K562 (cell line): ENCODE measurements at regions not wholly inside any gene's neighbourhood (a gene's known extent, or its start where the extent isn't known, plus 50 kb on each side); places are given as distances from the start of the nearest gene placed in this dataset.

Source experiments
- ATAC-seq: fragments of 200-7000 bp; cut with Tn5 transposase; 3 replicates; pipeline ENCODE4 v1.9.1; 2020; ENCODE audit warnings: moderate library complexity
- BruUV-seq: library from RNA; stranded (reverse); fragments of 400-500 nt; replicated peaks from 2 replicates; lab custom pipeline; 2021; lab: Mats Ljungman, UMichigan
- CTCF ChIA-PET: fragments of 300-600 bp; formaldehyde crosslinking; extraction: SDS; loops from one replicate; lab custom pipeline; 2021; ENCODE audit warnings: low intra/inter-chr PET ratio; lab: Yijun Ruan, JAX
- POLR2A ChIA-PET: fragments of 300-600, 350-650 bp; sonication (Branson Sonifier 250); formaldehyde crosslinking; extraction: SDS; loops from one replicate; lab custom pipeline; 2021; ENCODE audit warnings: antibody characterized with exemption, inconsistent platforms; lab: Yijun Ruan, JAX
- DNase-seq, 4 experiments: peaks; one replicate each; pipeline versions ENCODE4 v3.0.0 to v3.0.0-alpha.2; 2011 to 2018; ENCODE audit warnings: low spot score in 3 of 4, mixed read lengths in 3 of 4; ENCODE audit errors: extremely low read depth in 1 of 4
- FAIRE-seq: peaks from 2 replicates; lab custom pipeline; 2011; peaks lifted over from hg19 to GRCh38; lab: Jason Lieb, UNC
- H2AFZ ChIP-seq: 2 replicates; pipeline ENCODE4 v1.6.0; 2011; ENCODE audit warnings: low read depth, low read length, control low read depth, inconsistent platforms
- H3K27ac ChIP-seq: fragments of 200-600 bp; 3 replicates; pipeline ENCODE4 v1.8.0; 2011; ENCODE audit warnings: low read depth, mild to moderate bottlenecking, control low read depth, inconsistent platforms, low read length, moderate library complexity, mixed read lengths; ENCODE audit errors: extremely low read depth
- H3K27me3 ChIP-seq, 2 experiments: fragments of 300-600 bp in 1 of 2; 2 replicates in 1 of 2; 3 replicates in 1 of 2; pipeline versions ENCODE4 v1.6.0 to v1.8.0; 2011; ENCODE audit warnings: inconsistent platforms in 2 of 2, low read length in 2 of 2, mild to moderate bottlenecking in 1 of 2, mixed read lengths in 1 of 2, moderate library complexity in 1 of 2; ENCODE audit not compliant: control insufficient read depth in 2 of 2, insufficient read depth in 2 of 2
- H3K36me3 ChIP-seq: fragments of 300-600 bp; 3 replicates; pipeline ENCODE4 v1.8.0; 2011; ENCODE audit warnings: mild to moderate bottlenecking, low read length, inconsistent platforms; ENCODE audit not compliant: control insufficient read depth, insufficient read depth
- H3K4me1 ChIP-seq, 2 experiments: fragments of 200-600 bp in 1 of 2; replicated peaks in 1 of 2; 2 replicates in 1 of 2; 3 replicates in 1 of 2; pipeline versions ENCODE4 v1.5.1 to v1.8.0; 2011; ENCODE audit warnings: inconsistent platforms in 2 of 2, low read length in 2 of 2, mild to moderate bottlenecking in 1 of 2, mixed read lengths in 1 of 2, moderate library complexity in 1 of 2; ENCODE audit not compliant: control insufficient read depth in 2 of 2, insufficient read depth in 2 of 2
- H3K4me2 ChIP-seq: 2 replicates; pipeline ENCODE4 v1.6.1; 2011; ENCODE audit warnings: low read length, control low read depth, inconsistent platforms, mixed read lengths; ENCODE audit not compliant: insufficient read depth
- H3K4me3 ChIP-seq: fragments of 200-600 bp; sonication (generic), shearing (Covaris generic); 2 replicates; pipeline ENCODE4 v1.5.1; 2016; ENCODE audit warnings: control low read depth, inconsistent platforms
- H3K79me2 ChIP-seq: fragments of 200-600 bp; 3 replicates; pipeline ENCODE4 v1.8.0; 2011; ENCODE audit warnings: low read length, inconsistent platforms; ENCODE audit not compliant: control insufficient read depth, insufficient read depth
- H3K9ac ChIP-seq, 2 experiments: 2 replicates each; pipeline versions ENCODE4 v1.6.0 to v1.6.1; 2011; ENCODE audit warnings: low read depth in 2 of 2, low read length in 2 of 2, control low read depth in 1 of 2, inconsistent platforms in 1 of 2, mild to moderate bottlenecking in 1 of 2, mixed read lengths in 1 of 2; ENCODE audit not compliant: insufficient read depth in 1 of 2
- H3K9me1 ChIP-seq: one replicate; pipeline ENCODE4 v1.6.0; 2011; ENCODE audit warnings: inconsistent platforms, mild to moderate bottlenecking, low read length, moderate library complexity; ENCODE audit not compliant: control insufficient read depth, insufficient read depth
- H3K9me3 ChIP-seq: replicated peaks from 2 replicates; pipeline ENCODE4 v1.5.1; 2011; ENCODE audit warnings: low read depth, low read length, inconsistent platforms; ENCODE audit not compliant: control insufficient read depth, insufficient read depth
- H4K20me1 ChIP-seq: replicated peaks from 2 replicates; pipeline ENCODE4 v1.6.1; 2011; ENCODE audit warnings: low read length, inconsistent platforms, mixed read lengths; ENCODE audit not compliant: control insufficient read depth, insufficient read depth
- EP300 ChIP-seq: IDR thresholded peaks from 2 replicates; pipeline ENCODE4 v1.6.1; 2012; ENCODE audit warnings: low read length, improper control_type of control experiment
- ETV1 ChIP-seq: fragments of 450-650 bp; conservative IDR thresholded peaks from 2 replicates; pipeline ENCODE4 v1.6.1; 2016; ENCODE audit warnings: missing genetic modification characterization, control low read depth, low read depth, missing compliant biosample characterization
- FOS ChIP-seq: IDR thresholded peaks from 3 replicates; pipeline ENCODE4 v1.6.1; 2011; ENCODE audit not compliant: insufficient read length; ENCODE audit errors: extremely low read depth
- ILK ChIP-seq: fragments of 450-650 bp; IDR thresholded peaks from 2 replicates; pipeline ENCODE4 v1.6.1; 2016; ENCODE audit warnings: missing genetic modification characterization, low read depth, mild to moderate bottlenecking, missing compliant biosample characterization, moderate library complexity, borderline replicate concordance
- NR2C1 ChIP-seq, 2 experiments: fragments of 450-650 bp; IDR thresholded peaks; 2 replicates each; pipeline ENCODE4 v1.6.1; 2017; ENCODE audit warnings: mild to moderate bottlenecking in 2 of 2, antibody characterized with exemption in 1 of 2, inconsistent platforms in 1 of 2, missing compliant biosample characterization in 1 of 2, missing genetic modification characterization in 1 of 2
- PHF21A ChIP-seq: fragments of 450-650 bp; IDR thresholded peaks from 2 replicates; pipeline ENCODE4 v1.6.1; 2017; ENCODE audit warnings: low read depth, borderline replicate concordance
- SREBF2 ChIP-seq: sonication (generic); formaldehyde crosslinking; IDR thresholded peaks from 2 replicates; pipeline ENCODE4 v1.4.0; 2020; ENCODE audit warnings: mild to moderate bottlenecking, missing genetic modification reagents
- YBX1 ChIP-seq: fragments of 450-650 bp; IDR thresholded peaks from 2 replicates; pipeline ENCODE4 v1.7.1; 2016; ENCODE audit warnings: mild to moderate bottlenecking
- ZBTB34 ChIP-seq: fragments of 250-450 bp; sonication (Bioruptor Pico); IDR thresholded peaks from 2 replicates; pipeline ENCODE4 v1.8.0; 2021; ENCODE audit warnings: mild to moderate bottlenecking, moderate library complexity
- ZFP36 ChIP-seq: fragments of 150-350 bp; IDR thresholded peaks from 2 replicates; pipeline ENCODE4 v1.6.1; 2018; ENCODE audit warnings: low read length, low read depth; ENCODE audit not compliant: partially characterized antibody
- ZNF316 ChIP-seq: fragments of 450-650 bp; IDR thresholded peaks from 2 replicates; pipeline ENCODE4 v1.6.1; 2016
- ZNF584 ChIP-seq: fragments of 200-800 bp; sonication (Bioruptor generic); IDR thresholded peaks from 2 replicates; pipeline ENCODE4 v1.6.1; 2016; ENCODE audit warnings: low read depth, mild to moderate bottlenecking, missing genetic modification characterization, missing compliant biosample characterization
- WGBS: fragments of 100-300 bp; shearing (Covaris generic); methylation state at CpG from one replicate; pipeline ENCODE4 v1.1.6; 2016; ENCODE audit warnings: low coverage, mixed read lengths; ENCODE audit not compliant: insufficient coverage; ENCODE audit errors: missing lambda C conversion rate; 5-methylcytosine and 5-hydroxymethylcytosine counted together
- in situ Hi-C: fragments of 300-500 bp; cut with MboI; formaldehyde crosslinking; loops from 4 replicates; pipeline ENCODE4 v1.15.0; 2018; ENCODE audit warnings: inconsistent platforms, mixed read lengths
- intact Hi-C: fragments of 100-400 bp; cut with micrococcal nuclease; formaldehyde crosslinking; loops from 2 replicates; pipeline ENCODE4 v1.14.2; 2022
- TF ChIP-seq, protein P1 (sequence below), 2 experiments: fragments of 450-650 bp in 1 of 2; sonication (generic) in 1 of 2; formaldehyde crosslinking in 1 of 2; IDR thresholded peaks in 1 of 2; conservative IDR thresholded peaks in 1 of 2; 2 replicates each; pipeline versions ENCODE4 v1.6.1 to v1.8.1; 2016 to 2023; ENCODE audit warnings: mild to moderate bottlenecking in 2 of 2, moderate library complexity in 2 of 2, inconsistent platforms in 1 of 2, missing genetic modification reagents in 1 of 2
- TF ChIP-seq, protein P2 (sequence below): fragments of 450-650 bp; IDR thresholded peaks from 2 replicates; pipeline ENCODE4 v1.6.1; 2018; ENCODE audit warnings: mild to moderate bottlenecking, low read depth; ENCODE audit not compliant: partially characterized antibody

- TF ChIP-seq, protein P1, sequence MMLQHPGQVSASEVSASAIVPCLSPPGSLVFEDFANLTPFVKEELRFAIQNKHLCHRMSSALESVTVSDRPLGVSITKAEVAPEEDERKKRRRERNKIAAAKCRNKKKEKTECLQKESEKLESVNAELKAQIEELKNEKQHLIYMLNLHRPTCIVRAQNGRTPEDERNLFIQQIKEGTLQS (IDR thresholded peaks at IDR 0.05), result no peak
- TF ChIP-seq, protein P1 (CRISPR knock-in tag; conservative IDR thresholded peaks at IDR 0.05), result no peak
- TF ChIP-seq ZBTB34 (CRISPR knock-in tag) (no peak), PHF21A (no peak), FOS (no peak), ZNF584 (CRISPR knock-in tag) (no peak), YBX1 (no peak), NR2C1 (IDR thresholded peaks at IDR 0.05) (no peak), NR2C1 (tag; IDR thresholded peaks at IDR 0.05) (no peak), ILK (no peak), ZNF316 (no peak), ZFP36 (no peak), SREBF2 (CRISPR knock-in tag) (no peak), ETV1 (tag) (no peak), EP300 (no peak)
- TF ChIP-seq, protein P2, sequence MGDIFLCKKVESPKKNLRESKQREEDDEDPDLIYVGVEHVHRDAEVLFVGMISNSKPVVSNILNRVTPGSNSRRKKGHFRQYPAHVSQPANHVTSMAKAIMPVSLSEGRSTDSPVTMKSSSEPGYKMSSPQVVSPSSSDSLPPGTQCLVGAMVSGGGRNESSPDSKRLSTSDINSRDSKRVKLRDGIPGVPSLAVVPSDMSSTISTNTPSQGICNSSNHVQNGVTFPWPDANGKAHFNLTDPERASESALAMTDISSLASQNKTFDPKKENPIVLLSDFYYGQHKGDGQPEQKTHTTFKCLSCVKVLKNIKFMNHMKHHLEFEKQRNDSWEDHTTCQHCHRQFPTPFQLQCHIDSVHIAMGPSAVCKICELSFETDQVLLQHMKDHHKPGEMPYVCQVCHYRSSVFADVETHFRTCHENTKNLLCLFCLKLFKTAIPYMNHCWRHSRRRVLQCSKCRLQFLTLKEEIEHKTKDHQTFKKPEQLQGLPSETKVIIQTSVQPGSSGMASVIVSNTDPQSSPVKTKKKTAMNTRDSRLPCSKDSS, result no peak
- Histone ChIP-seq H2AFZ (no peak overlapping the region), H3K27ac (no peak overlapping the region), H3K9ac (no peak overlapping the region), H3K4me1 (no peaks in the 10 kb centered on the region), H3K79me2 (no peaks in the 10 kb centered on the region), H4K20me1 (no peaks in the 10 kb centered on the region), H3K9me3 (no peaks in the 10 kb centered on the region), H3K36me3 (no peaks in the 10 kb centered on the region), H3K9me1 (no peaks in the 10 kb centered on the region), H3K4me3 (no peak overlapping the region), H3K4me2 (no peak overlapping the region), H3K27me3 (no peaks in the 10 kb centered on the region)
- intact Hi-C loops (no loop called here), in situ Hi-C loops (no loop called here)
- FAIRE-seq (no peak), DNase-seq (no peak), ATAC-seq (no peak)
- ChIA-PET POLR2A (no interaction called here), CTCF (no interaction called here)
- WGBS, result 3% methylated on average over 6 of the region's 6 CpGs
- BruUV-seq, result no TSS peak
These were observed 1111.4 kb downstream of the SORCS1 start for GRCh38 chr10:106053061-106053460.
